Esophagus squamous epithelium (tissue), 4 donors: ENCODE measurements at regions not wholly inside any gene's neighbourhood (a gene's known extent, or its start where the extent isn't known, plus 50 kb on each side); places are given as distances from the start of the nearest gene placed in this dataset.

Experiments used
- CTCF ChIP-seq, 6 experiments: fragments of 450-650 bp in 4 of 6; fragments of 200-600 bp in 2 of 6; sonication (generic) in 2 of 6; IDR thresholded peaks; one replicate each; pipeline ENCODE4 v1.5.1; 2016 to 2019; ENCODE audit warnings: antibody characterized with exemption in 6 of 6, mild to moderate bottlenecking in 4 of 6, moderate library complexity in 4 of 6
- POLR2A ChIP-seq, 4 donors: fragments of 450-650 bp; IDR thresholded peaks; one replicate each; pipeline ENCODE4 v1.6.1; 2017; ENCODE audit warnings: antibody characterized with exemption in 4 of 4, mild to moderate bottlenecking in 4 of 4, moderate library complexity in 3 of 4

GRCh38 chr2:126175222-126175621, 480.7 kb upstream of the GYPC start:
- no peak for TF ChIP-seq CTCF (IDR thresholded peaks at IDR 0.05)
- TF ChIP-seq POLR2A (IDR thresholded peaks at IDR 0.05): no peak
